ENCODE measurements at regions not wholly inside any gene's neighbourhood (a gene's known extent, or its start where the extent isn't known, plus 50 kb on each side); places are given as distances from the start of the nearest gene placed in this dataset.

GRCh38 chr9:2243666-2244555, 228.8 kb downstream of the SMARCA2 start:
- Histone ChIP-seq H3K9me3 (replicated peaks; ENCODE audit: control insufficient read depth, insufficient read depth, low read depth, low read length) (no peaks in the 10 kb centered on the region), H2AFZ (ENCODE audit: low read depth, low read length) (no peak overlapping the region), H3K9me1 (ENCODE audit: control insufficient read depth, insufficient read depth, low read length) (no peaks in the 10 kb centered on the region), H3K9ac (ENCODE audit: insufficient read depth in 1 of 2, low read depth in 2 of 2, low read length in 2 of 2) (no peak overlapping the region), H3K79me2 (ENCODE audit: control insufficient read depth, insufficient read depth, low read length) (no peaks in the 10 kb centered on the region), H3K4me1 (replicated peaks in 1 of 2; ENCODE audit: control insufficient read depth in 2 of 2, insufficient read depth in 2 of 2, low read length in 2 of 2) (peaks cover 5 to 12% of the 10 kb centered on the region in 2 experiments; a peak in 3 of 5 replicates), H3K4me3 (no peak overlapping the region), H3K36me3 (ENCODE audit: control insufficient read depth, insufficient read depth, low read length) (no peaks in the 10 kb centered on the region), H4K20me1 (replicated peaks; ENCODE audit: control insufficient read depth, insufficient read depth, low read length) (no peaks in the 10 kb centered on the region), H3K27ac (ENCODE audit: extremely low read depth, low read depth, low read length) (no peak overlapping the region), H3K4me2 (ENCODE audit: insufficient read depth, low read length) (no peak overlapping the region), H3K27me3 (ENCODE audit: control insufficient read depth in 2 of 2, insufficient read depth in 2 of 2, low read length in 2 of 2) (peaks cover 0 to 8% of the 10 kb centered on the region in 2 experiments; a peak in 2 of 5 replicates)
- BruUV-seq (replicated peaks): no TSS peak
- POLR2A ChIA-PET: no interaction called here
- WGBS (ENCODE audit: insufficient coverage, low coverage, missing lambda C conversion rate): 0% methylated on average over 7 of the region's 7 CpGs
- no peak for ATAC-seq
- intact Hi-C loops (cut with micrococcal nuclease) (no loop called here), in situ Hi-C loops (cut with MboI) (no loop called here)
- FAIRE-seq: no peak
- CTCF ChIA-PET (ENCODE audit: low intra/inter-chr PET ratio): interaction anchor here (0.6 kb wide), 1 partner anchor 21 kb away, joined by 3 read pairs; no protein-coding TSS in a partner anchor
- peak in 2 of 4 experiments; percentile 9 to 13 for DNase-seq (ENCODE audit: extremely low read depth in 1 of 4, low spot score in 3 of 4)
- TF ChIP-seq FUS (optimal IDR thresholded peaks at IDR 0.05; ENCODE audit: low read depth, low read length) (no peak), CTCF (IDR thresholded peaks at IDR 0.05 in 2 of 3, conservative IDR thresholded peaks at IDR 0.05 in 1 of 3; ENCODE audit: insufficient read depth in 2 of 3, low read depth in 1 of 3, low read length in 3 of 3) (peak in 1 of 3 experiments; percentile 31; a peak in 1 of 6 replicates), PRMT5 (CRISPR knock-in tag; IDR thresholded peaks at IDR 0.05) (no peak), RNF219 (CRISPR knock-in tag; IDR thresholded peaks at IDR 0.05) (no peak), NFIX (CRISPR knock-in tag; IDR thresholded peaks at IDR 0.05; ENCODE audit: low read depth) (no peak), THRAP3 (IDR thresholded peaks at IDR 0.05; ENCODE audit: borderline replicate concordance) (no peak), NELFE (IDR thresholded peaks at IDR 0.05; ENCODE audit: insufficient read depth, insufficient read length) (no peak), RAD21 (CRISPR knock-in tag; conservative IDR thresholded peaks at IDR 0.05 in 1 of 2, IDR thresholded peaks at IDR 0.05 in 1 of 2) (peak in 1 of 2 experiments; percentile 25; a peak in 1 of 4 replicates), POLR2AphosphoS5 (IDR thresholded peaks at IDR 0.05; ENCODE audit: control insufficient read depth, insufficient read depth, low read depth, low read length) (no peak), RFX7 (CRISPR knock-in tag; IDR thresholded peaks at IDR 0.05) (no peak), ILK (tag; IDR thresholded peaks at IDR 0.05; ENCODE audit: borderline replicate concordance, low read depth) (no peak)
- TF ChIP-seq, protein P1, sequence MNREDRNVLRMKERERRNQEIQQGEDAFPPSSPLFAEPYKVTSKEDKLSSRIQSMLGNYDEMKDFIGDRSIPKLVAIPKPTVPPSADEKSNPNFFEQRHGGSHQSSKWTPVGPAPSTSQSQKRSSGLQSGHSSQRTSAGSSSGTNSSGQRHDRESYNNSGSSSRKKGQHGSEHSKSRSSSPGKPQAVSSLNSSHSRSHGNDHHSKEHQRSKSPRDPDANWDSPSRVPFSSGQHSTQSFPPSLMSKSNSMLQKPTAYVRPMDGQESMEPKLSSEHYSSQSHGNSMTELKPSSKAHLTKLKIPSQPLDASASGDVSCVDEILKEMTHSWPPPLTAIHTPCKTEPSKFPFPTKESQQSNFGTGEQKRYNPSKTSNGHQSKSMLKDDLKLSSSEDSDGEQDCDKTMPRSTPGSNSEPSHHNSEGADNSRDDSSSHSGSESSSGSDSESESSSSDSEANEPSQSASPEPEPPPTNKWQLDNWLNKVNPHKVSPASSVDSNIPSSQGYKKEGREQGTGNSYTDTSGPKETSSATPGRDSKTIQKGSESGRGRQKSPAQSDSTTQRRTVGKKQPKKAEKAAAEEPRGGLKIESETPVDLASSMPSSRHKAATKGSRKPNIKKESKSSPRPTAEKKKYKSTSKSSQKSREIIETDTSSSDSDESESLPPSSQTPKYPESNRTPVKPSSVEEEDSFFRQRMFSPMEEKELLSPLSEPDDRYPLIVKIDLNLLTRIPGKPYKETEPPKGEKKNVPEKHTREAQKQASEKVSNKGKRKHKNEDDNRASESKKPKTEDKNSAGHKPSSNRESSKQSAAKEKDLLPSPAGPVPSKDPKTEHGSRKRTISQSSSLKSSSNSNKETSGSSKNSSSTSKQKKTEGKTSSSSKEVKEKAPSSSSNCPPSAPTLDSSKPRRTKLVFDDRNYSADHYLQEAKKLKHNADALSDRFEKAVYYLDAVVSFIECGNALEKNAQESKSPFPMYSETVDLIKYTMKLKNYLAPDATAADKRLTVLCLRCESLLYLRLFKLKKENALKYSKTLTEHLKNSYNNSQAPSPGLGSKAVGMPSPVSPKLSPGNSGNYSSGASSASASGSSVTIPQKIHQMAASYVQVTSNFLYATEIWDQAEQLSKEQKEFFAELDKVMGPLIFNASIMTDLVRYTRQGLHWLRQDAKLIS (CRISPR knock-in tag; IDR thresholded peaks at IDR 0.05): no peak
